H1 (cell line): ENCODE measurements at regions not wholly inside any gene's neighbourhood (a gene's known extent, or its start where the extent isn't known, plus 50 kb on each side); places are given as distances from the start of the nearest gene placed in this dataset.

Source experiments
- CTCF ChIA-PET: fragments of 300-600 bp; sonication (Branson Sonifier 250); formaldehyde crosslinking; loops from one replicate; lab custom pipeline; 2021; ENCODE audit not compliant: partially characterized antibody; lab: Charles Lee
- POLR2A ChIA-PET: fragments of 300-600 bp; sonication (Branson Sonifier 250); formaldehyde crosslinking; loops from one replicate; lab custom pipeline; 2021; ENCODE audit warnings: inconsistent platforms; ENCODE audit not compliant: partially characterized antibody; lab: Charles Lee
- DNase-seq, 2 experiments: peaks; one replicate each; pipeline versions ENCODE4 v3.0.0 to v3.0.0-alpha.2; 2010 to 2022; ENCODE audit warnings: low spot score in 2 of 2, low read depth in 1 of 2, mixed read lengths in 1 of 2
- FAIRE-seq: peaks from 2 replicates; lab custom pipeline; 2011; peaks lifted over from hg19 to GRCh38; lab: Jason Lieb, UNC
- H2AFZ ChIP-seq: 2 replicates; pipeline ENCODE4 v1.8.1; 2012; ENCODE audit warnings: low read length, inconsistent platforms
- H2AK5ac ChIP-seq: 2 replicates; pipeline ENCODE4 v1.6.1; 2013; ENCODE audit warnings: low read depth, low read length
- H2BK120ac ChIP-seq: replicated peaks from 2 replicates; pipeline ENCODE3; 2013; ENCODE audit warnings: low read depth, low read length, inconsistent platforms
- H2BK12ac ChIP-seq: 2 replicates; pipeline ENCODE4 v1.6.1; 2013; ENCODE audit warnings: low read depth, low read length
- H2BK15ac ChIP-seq: 2 replicates; pipeline ENCODE4 v1.6.1; 2013; ENCODE audit warnings: low read length
- H2BK20ac ChIP-seq: 2 replicates; pipeline ENCODE4 v1.6.1; 2013; ENCODE audit warnings: low read length
- H2BK5ac ChIP-seq: 2 replicates; pipeline ENCODE4 v1.6.1; 2013; ENCODE audit warnings: low read depth, low read length
- H3K14ac ChIP-seq: 2 replicates; pipeline ENCODE4 v1.6.1; 2013; ENCODE audit warnings: inconsistent platforms; ENCODE audit not compliant: insufficient read length
- H3K18ac ChIP-seq: 2 replicates; pipeline ENCODE4 v1.6.1; 2013; ENCODE audit warnings: low read length; ENCODE audit errors: extremely low read depth
- H3K23ac ChIP-seq: 2 replicates; pipeline ENCODE4 v1.6.1; 2013; ENCODE audit warnings: inconsistent platforms; ENCODE audit not compliant: insufficient read length
- H3K23me2 ChIP-seq: 2 replicates; pipeline ENCODE4 v1.6.1; 2013; ENCODE audit warnings: low read depth, low read length
- H3K27ac ChIP-seq: 2 replicates; pipeline ENCODE4 v1.6.1; 2011; ENCODE audit warnings: low read depth, low read length, inconsistent platforms
- H3K27me3 ChIP-seq, 4 experiments: replicated peaks in 1 of 4; 1 replicate in 1 of 4; 2 replicates in 3 of 4; pipeline versions ENCODE4 v1.6.1 to v1.8.1; 2011 to 2013; ENCODE audit warnings: low read length in 3 of 4, mild to moderate bottlenecking in 3 of 4, inconsistent platforms in 2 of 4, mixed read lengths in 2 of 4, moderate library complexity in 1 of 4; ENCODE audit not compliant: control insufficient read depth in 3 of 4, insufficient read depth in 3 of 4; ENCODE audit errors: extremely low read depth in 1 of 4
- H3K36me3 ChIP-seq, 4 experiments: 2 replicates each; pipeline versions ENCODE4 v1.6.1 to v1.8.1; 2011 to 2013; ENCODE audit warnings: mild to moderate bottlenecking in 4 of 4, low read length in 3 of 4, moderate library complexity in 2 of 4, control low read depth in 1 of 4, inconsistent platforms in 1 of 4; ENCODE audit not compliant: insufficient read depth in 4 of 4, control insufficient read depth in 2 of 4
- H3K4ac ChIP-seq: replicated peaks from 2 replicates; pipeline ENCODE3; 2013; ENCODE audit warnings: low read length, low read depth, mixed read lengths, inconsistent platforms; ENCODE audit not compliant: insufficient read length
- H3K4me1 ChIP-seq, 4 experiments: replicated peaks in 1 of 4; 1 replicate in 1 of 4; 2 replicates in 3 of 4; pipeline versions ENCODE4 v1.6.1 to v1.8.1; 2011 to 2013; ENCODE audit warnings: low read length in 3 of 4, inconsistent platforms in 2 of 4, mixed read lengths in 1 of 4; ENCODE audit not compliant: insufficient read depth in 4 of 4, control insufficient read depth in 3 of 4
- H3K4me2 ChIP-seq, 2 experiments: 2 replicates each; pipeline versions ENCODE4 v1.6.1 to v1.8.1; 2011 to 2013; ENCODE audit warnings: low read depth in 2 of 2, low read length in 2 of 2, control low read depth in 1 of 2, inconsistent platforms in 1 of 2, mild to moderate bottlenecking in 1 of 2; ENCODE audit not compliant: insufficient read depth in 1 of 2
- H3K4me3 ChIP-seq, 4 experiments: fragments of 200-600, 300-600 bp in 1 of 4; sonication (generic), shearing (Covaris generic), sonication (Bioruptor Twin) in 1 of 4; 2 replicates each; pipeline versions ENCODE4 v1.5.1 to v1.8.1; 2011 to 2016; ENCODE audit warnings: low read length in 4 of 4, low read depth in 3 of 4, control low read depth in 2 of 4, inconsistent platforms in 2 of 4, mild to moderate bottlenecking in 2 of 4, mixed read lengths in 1 of 4, moderate library complexity in 1 of 4; ENCODE audit not compliant: insufficient read depth in 2 of 4; ENCODE audit errors: extremely low read depth in 1 of 4
- H3K56ac ChIP-seq: replicated peaks from 2 replicates; pipeline ENCODE3; 2013; ENCODE audit warnings: low read depth, mild to moderate bottlenecking, mixed read lengths, low read length, inconsistent platforms; ENCODE audit not compliant: insufficient read length
- H3K79me1 ChIP-seq: 2 replicates; pipeline ENCODE4 v1.6.1; 2013; ENCODE audit warnings: low read depth, low read length, control low read depth
- H3K79me2 ChIP-seq, 2 experiments: 2 replicates each; pipeline versions ENCODE4 v1.6.1 to v1.8.1; 2012 to 2013; ENCODE audit warnings: low read length in 2 of 2, mild to moderate bottlenecking in 2 of 2, inconsistent platforms in 1 of 2; ENCODE audit not compliant: insufficient read depth in 2 of 2, control insufficient read depth in 1 of 2
- H3K9ac ChIP-seq, 4 experiments: replicated peaks in 1 of 4; 1 replicate in 1 of 4; 2 replicates in 3 of 4; pipeline versions ENCODE4 v1.6.1 to v1.8.1; 2011 to 2013; ENCODE audit warnings: low read depth in 3 of 4, low read length in 3 of 4, control low read depth in 2 of 4, mild to moderate bottlenecking in 2 of 4, moderate library complexity in 2 of 4, inconsistent platforms in 1 of 4; ENCODE audit errors: extremely low read depth in 1 of 4
- H3K9me3 ChIP-seq, 2 experiments: 2 replicates each; pipeline versions ENCODE4 v1.6.1 to v1.8.1; 2012 to 2013; ENCODE audit warnings: mild to moderate bottlenecking in 2 of 2, moderate library complexity in 2 of 2, control low read depth in 1 of 2, inconsistent platforms in 1 of 2, low read depth in 1 of 2, low read length in 1 of 2, mixed read lengths in 1 of 2; ENCODE audit not compliant: insufficient read depth in 2 of 2
- H4K20me1 ChIP-seq, 2 experiments: replicated peaks in 1 of 2; 2 replicates each; pipeline versions ENCODE3 to v1.8.1; 2011 to 2013; ENCODE audit warnings: inconsistent platforms in 2 of 2, low read length in 2 of 2, mild to moderate bottlenecking in 1 of 2; ENCODE audit not compliant: insufficient read depth in 2 of 2, control insufficient read depth in 1 of 2
- H4K5ac ChIP-seq: 2 replicates; pipeline ENCODE4 v1.6.1; 2013; ENCODE audit warnings: low read length, low read depth, mixed read lengths, inconsistent platforms; ENCODE audit not compliant: insufficient read length
- H4K8ac ChIP-seq: 2 replicates; pipeline ENCODE4 v1.8.0; 2013; ENCODE audit warnings: mild to moderate bottlenecking, moderate library complexity, low read length, inconsistent platforms; ENCODE audit not compliant: insufficient read depth; ENCODE audit errors: extremely low read depth
- H4K91ac ChIP-seq: replicated peaks from 2 replicates; pipeline ENCODE3; 2013; ENCODE audit warnings: low read length, mixed read lengths, inconsistent platforms; ENCODE audit not compliant: insufficient read length
- ASH2L ChIP-seq: fragments of 200-600, 300-600 bp; sonication (generic); IDR thresholded peaks from one replicate; pipeline ENCODE4 v1.7.1; 2017; ENCODE audit warnings: low read length
- EZH2 ChIP-seq: fragments of 200-600 bp; sonication (generic); IDR thresholded peaks from 2 replicates; pipeline ENCODE4 v1.7.1; 2012; ENCODE audit warnings: low read depth, mild to moderate bottlenecking, moderate library complexity, low read length, inconsistent platforms; ENCODE audit not compliant: severe bottlenecking
- GABPA ChIP-seq: IDR thresholded peaks from 2 replicates; pipeline ENCODE4 v1.6.1; 2011; ENCODE audit warnings: mild to moderate bottlenecking, low read length, moderate library complexity, borderline replicate concordance; ENCODE audit not compliant: insufficient read depth
- KDM4A ChIP-seq: IDR thresholded peaks from one replicate; pipeline ENCODE4 v1.7.1; 2012; ENCODE audit warnings: low read depth, mild to moderate bottlenecking, moderate library complexity, low read length, inconsistent platforms; ENCODE audit not compliant: severe bottlenecking
- POLR2A ChIP-seq, 2 experiments: IDR thresholded peaks; 1 replicate in 1 of 2; 2 replicates in 1 of 2; pipeline ENCODE4 v1.6.1; 2011; ENCODE audit warnings: low read depth in 2 of 2, low read length in 2 of 2, mild to moderate bottlenecking in 2 of 2; ENCODE audit errors: control extremely low read depth in 1 of 2
- POU5F1 ChIP-seq: IDR thresholded peaks from 2 replicates; pipeline ENCODE4 v1.6.1; 2011; ENCODE audit warnings: low read depth, mild to moderate bottlenecking, low read length, moderate library complexity
- TAF7 ChIP-seq: optimal IDR thresholded peaks from 2 replicates; pipeline ENCODE3; 2011; ENCODE audit warnings: low read depth, mild to moderate bottlenecking, inconsistent platforms, low read length, moderate library complexity, borderline replicate concordance
- WGBS, 2 experiments: shearing (Covaris generic) in 1 of 2; methylation state at CpG; one replicate each; pipeline versions ENCODE4 v1.1.6 to v1.1.7; 2013 to 2015; ENCODE audit warnings: low lambda C conversion rate in 2 of 2, mixed read lengths in 2 of 2, inconsistent platforms in 1 of 2, low coverage in 1 of 2, missing lambda C conversion rate in 1 of 2; ENCODE audit not compliant: insufficient replicate concordance in 2 of 2, insufficient coverage in 1 of 2, insufficient read length in 1 of 2; ENCODE audit errors: extremely low coverage in 1 of 2, missing lambda C conversion rate in 1 of 2; 5-methylcytosine and 5-hydroxymethylcytosine counted together

DNA sequence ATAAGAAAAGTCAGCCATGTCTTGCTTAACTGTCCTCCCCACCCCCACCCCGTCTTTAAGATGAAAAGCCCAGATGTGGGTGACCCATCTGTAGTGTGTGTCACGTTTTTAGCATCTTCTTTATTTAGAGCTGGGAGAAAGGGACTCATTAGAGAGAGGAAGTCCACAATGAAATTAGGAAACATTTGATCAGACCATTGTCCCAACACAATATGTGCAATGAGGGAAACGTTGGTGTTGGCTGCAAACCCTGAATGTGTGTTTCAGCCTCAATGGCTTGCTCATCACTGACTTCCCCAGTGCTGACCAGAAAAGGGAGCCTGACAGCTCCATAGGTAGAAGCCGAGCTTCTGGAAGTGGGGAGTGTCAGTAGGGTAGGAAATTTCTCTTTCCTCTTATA is 475.7 kb downstream of the CD83 start:
- H3K79me1 ChIP-seq: no peaks in the 10 kb centered on the region
- H3K9me3 ChIP-seq: no peaks in the 10 kb centered on the region
- no peak overlapping the region for H3K4ac ChIP-seq
- H2BK15ac ChIP-seq: no peak overlapping the region
- H2BK12ac ChIP-seq: no peak overlapping the region
- H2BK120ac ChIP-seq: no peak overlapping the region
- H3K27me3 ChIP-seq: no peaks in the 10 kb centered on the region
- POLR2A ChIA-PET: no interaction called here
- H4K91ac ChIP-seq: no peak overlapping the region
- CTCF ChIA-PET: interaction anchor here (1.1 kb wide), 1 partner anchor 847 kb away, joined by 3 read pairs; no protein-coding TSS in a partner anchor
- H3K56ac ChIP-seq: no peak overlapping the region
- WGBS, 2 experiments: 77% methylated on average over 4 of the region's 4 CpGs; no CpG with 5 or more reads in 1 of the 2 experiments
- no peak overlapping the region for H2AK5ac ChIP-seq
- H3K23me2 ChIP-seq: no peaks in the 10 kb centered on the region
- no peaks in the 10 kb centered on the region for H3K79me2 ChIP-seq
- H4K20me1 ChIP-seq: no peaks in the 10 kb centered on the region
- H4K5ac ChIP-seq: no peak overlapping the region
- no peak for TF ChIP-seq GABPA
- no peak for TF ChIP-seq POU5F1
- no peak for TF ChIP-seq ASH2L
- no peak for TF ChIP-seq TAF7
- TF ChIP-seq EZH2: no peak
- TF ChIP-seq KDM4A: no peak
- no peak for TF ChIP-seq POLR2A (IDR thresholded peaks at IDR 0.05; ENCODE audit: control extremely low read depth in 1 of 2, low read depth in 2 of 2, low read length in 2 of 2)
- no peaks in the 10 kb centered on the region for H3K36me3 ChIP-seq
- no peak for FAIRE-seq
- no peak overlapping the region for H3K14ac ChIP-seq
- no peak overlapping the region for H2BK20ac ChIP-seq
- no peak overlapping the region for H2AFZ ChIP-seq
- no peak overlapping the region for H3K4me3 ChIP-seq
- no peak overlapping the region for H3K18ac ChIP-seq
- no peak for DNase-seq
- H3K23ac ChIP-seq: no peak overlapping the region
- no peak overlapping the region for H3K4me2 ChIP-seq
- H3K4me1 ChIP-seq: peaks cover 0 to 9% (median 2%) of the 10 kb centered on the region in 4 experiments; a peak in 2 of 7 replicates
- no peak overlapping the region for H2BK5ac ChIP-seq
- no peak overlapping the region for H4K8ac ChIP-seq
- no peak overlapping the region for H3K9ac ChIP-seq
- H3K27ac ChIP-seq: no peak overlapping the region
